HFFc6 (cell line): ENCODE measurements at regions not wholly inside any gene's neighbourhood (a gene's known extent, or its start where the extent isn't known, plus 50 kb on each side); places are given as distances from the start of the nearest gene placed in this dataset.

ENCODE experiments used
- DNase-seq: peaks from one replicate; pipeline ENCODE4 v3.0.0-alpha.2; 2018
- H3K27ac Mint-ChIP-seq: 2 replicates; pipeline ENCODE4 v1.8.0; 2020; ENCODE audit warnings: mild to moderate bottlenecking, mixed read lengths
- H3K27me3 Mint-ChIP-seq: 2 replicates; pipeline ENCODE4 v1.8.0; 2021; ENCODE audit warnings: mild to moderate bottlenecking, moderate library complexity, mixed read lengths; ENCODE audit not compliant: insufficient read depth
- H3K36me3 Mint-ChIP-seq: 2 replicates; pipeline ENCODE4 v1.8.0; 2021; ENCODE audit warnings: low read depth, mixed read lengths
- H3K4me1 Mint-ChIP-seq: 2 replicates; pipeline ENCODE4 v1.8.0; 2020; ENCODE audit warnings: low read depth, mixed read lengths
- H3K4me3 Mint-ChIP-seq: 2 replicates; pipeline ENCODE4 v1.8.0; 2020; ENCODE audit warnings: mild to moderate bottlenecking, moderate library complexity, mixed read lengths
- H3K9me3 Mint-ChIP-seq: 2 replicates; pipeline ENCODE4 v1.8.0; 2020; ENCODE audit warnings: mild to moderate bottlenecking, mixed read lengths
- TF ChIP-seq, protein P1 (sequence below): fragments of 200-600 bp; sonication (generic); IDR thresholded peaks from 2 replicates; pipeline ENCODE4 v1.5.0; 2021; ENCODE audit warnings: antibody characterized with exemption, mild to moderate bottlenecking

- no peaks in the 10 kb centered on the region for H3K4me1 Mint-ChIP-seq
- no peak for DNase-seq
- peaks cover 36% of the 10 kb centered on the region for H3K9me3 Mint-ChIP-seq
- H3K4me3 Mint-ChIP-seq: no peak overlapping the region
- H3K36me3 Mint-ChIP-seq: 0 out of 2 replicates have a peak, but pooled peaks cover 4% of the 10 kb centered on the region
- H3K27ac Mint-ChIP-seq: no peak overlapping the region
- TF ChIP-seq, protein P1, sequence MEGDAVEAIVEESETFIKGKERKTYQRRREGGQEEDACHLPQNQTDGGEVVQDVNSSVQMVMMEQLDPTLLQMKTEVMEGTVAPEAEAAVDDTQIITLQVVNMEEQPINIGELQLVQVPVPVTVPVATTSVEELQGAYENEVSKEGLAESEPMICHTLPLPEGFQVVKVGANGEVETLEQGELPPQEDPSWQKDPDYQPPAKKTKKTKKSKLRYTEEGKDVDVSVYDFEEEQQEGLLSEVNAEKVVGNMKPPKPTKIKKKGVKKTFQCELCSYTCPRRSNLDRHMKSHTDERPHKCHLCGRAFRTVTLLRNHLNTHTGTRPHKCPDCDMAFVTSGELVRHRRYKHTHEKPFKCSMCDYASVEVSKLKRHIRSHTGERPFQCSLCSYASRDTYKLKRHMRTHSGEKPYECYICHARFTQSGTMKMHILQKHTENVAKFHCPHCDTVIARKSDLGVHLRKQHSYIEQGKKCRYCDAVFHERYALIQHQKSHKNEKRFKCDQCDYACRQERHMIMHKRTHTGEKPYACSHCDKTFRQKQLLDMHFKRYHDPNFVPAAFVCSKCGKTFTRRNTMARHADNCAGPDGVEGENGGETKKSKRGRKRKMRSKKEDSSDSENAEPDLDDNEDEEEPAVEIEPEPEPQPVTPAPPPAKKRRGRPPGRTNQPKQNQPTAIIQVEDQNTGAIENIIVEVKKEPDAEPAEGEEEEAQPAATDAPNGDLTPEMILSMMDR: no peak
- peaks cover 1% of the 10 kb centered on the region; the same call in 1 of the 2 replicates for H3K27me3 Mint-ChIP-seq
These were observed 212.3 kb downstream of the ICE1 start for GRCh38 chr5:5634817-5635216.

DNA sequence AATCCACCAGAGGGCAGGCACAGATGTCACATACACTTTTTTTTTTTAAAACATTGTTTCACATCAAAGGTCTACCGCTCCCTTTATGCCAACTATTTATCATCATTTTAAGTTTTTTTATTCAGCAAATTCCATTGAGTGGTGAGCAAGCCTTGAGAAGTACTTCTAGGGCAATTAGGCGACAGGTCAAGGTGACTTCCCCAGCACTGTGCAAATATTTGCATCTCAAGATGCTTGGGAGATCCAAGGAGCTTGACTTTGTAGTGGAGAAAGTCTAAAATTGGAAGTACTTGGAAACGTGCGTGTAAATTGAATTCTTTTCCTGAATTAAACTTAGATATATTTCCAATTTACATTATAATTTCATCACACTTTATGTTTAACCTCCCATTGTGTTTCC, 211.1 kb downstream of the ICE1 start:
- Mint-ChIP-seq H3K4me3 (no peak overlapping the region), H3K9me3 (peaks cover 42% of the 10 kb centered on the region), H3K27me3 (peaks cover 1% of the 10 kb centered on the region; the same call in 1 of the 2 replicates), H3K36me3 (0 out of 2 replicates have a peak, but pooled peaks cover 4% of the 10 kb centered on the region), H3K27ac (no peak overlapping the region), H3K4me1 (no peaks in the 10 kb centered on the region)
- TF ChIP-seq, protein P1: no peak
- no peak for DNase-seq

GRCh38 chr5:5632678-5633077, 210.2 kb downstream of the ICE1 start:
- DNase-seq: no peak
- Mint-ChIP-seq H3K27ac (no peak overlapping the region), H3K4me3 (no peak overlapping the region), H3K9me3 (peaks cover 44% of the 10 kb centered on the region), H3K4me1 (no peaks in the 10 kb centered on the region), H3K27me3 (peaks cover 1% of the 10 kb centered on the region; the same call in 1 of the 2 replicates), H3K36me3 (0 out of 2 replicates have a peak, but pooled peaks cover 4% of the 10 kb centered on the region)
- TF ChIP-seq, protein P1: no peak

GRCh38 chr5:5629607-5629978, 207.1 kb downstream of the ICE1 start:
- no peak for DNase-seq
- no peaks in the 10 kb centered on the region for H3K4me1 Mint-ChIP-seq
- H3K4me3 Mint-ChIP-seq: no peak overlapping the region
- H3K36me3 Mint-ChIP-seq: 0 out of 2 replicates have a peak, but pooled peaks cover 4% of the 10 kb centered on the region
- H3K9me3 Mint-ChIP-seq: peaks cover 35% of the 10 kb centered on the region
- TF ChIP-seq, protein P1: no peak
- H3K27me3 Mint-ChIP-seq: peaks cover 1% of the 10 kb centered on the region; the same call in 1 of the 2 replicates
- H3K27ac Mint-ChIP-seq: no peak overlapping the region

DNA sequence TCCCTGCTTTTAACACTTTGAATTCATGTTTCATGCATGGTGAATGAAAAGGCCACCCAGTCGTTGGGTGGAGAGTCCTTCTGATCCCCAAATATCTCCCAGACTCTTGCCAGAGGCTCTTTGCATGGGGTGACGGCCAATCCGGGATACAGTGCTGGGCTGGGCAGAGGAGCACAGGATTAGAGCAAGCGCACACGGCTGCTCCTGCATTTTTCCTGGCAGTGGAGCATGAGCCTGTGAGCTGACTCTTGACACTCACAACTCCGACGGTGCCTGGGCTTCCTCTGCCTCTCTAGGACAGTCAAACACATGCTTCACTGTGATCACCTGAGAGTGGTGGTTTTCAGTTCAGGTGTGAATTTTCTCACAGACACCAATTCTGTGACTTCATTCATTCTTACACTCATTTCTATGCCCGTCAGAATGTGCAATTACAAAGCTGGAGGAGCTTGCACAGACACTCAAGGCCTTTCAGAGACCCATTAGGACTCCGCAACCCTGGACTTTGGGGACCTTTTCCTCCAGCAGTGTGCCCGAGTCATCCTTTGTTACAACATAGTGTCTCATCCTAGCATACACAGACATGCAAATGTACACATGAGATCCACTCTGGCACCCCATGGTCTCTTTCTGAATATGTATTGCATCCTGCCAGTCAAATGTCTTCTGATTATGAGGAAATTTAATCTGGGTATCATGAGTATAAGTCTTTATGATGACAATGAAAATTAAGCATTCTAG, 206.6 kb downstream of the ICE1 start:
- H3K27me3 Mint-ChIP-seq: peaks cover 1% of the 10 kb centered on the region; the same call in 1 of the 2 replicates
- TF ChIP-seq, protein P1: no peak
- H3K36me3 Mint-ChIP-seq: no peaks in the 10 kb centered on the region
- no peak overlapping the region for H3K4me3 Mint-ChIP-seq
- peaks cover 35% of the 10 kb centered on the region for H3K9me3 Mint-ChIP-seq
- no peak overlapping the region for H3K27ac Mint-ChIP-seq
- H3K4me1 Mint-ChIP-seq: no peaks in the 10 kb centered on the region
- no peak for DNase-seq
